Mucosa of descending colon (tissue), 3 donors: ENCODE measurements at regions not wholly inside any gene's neighbourhood (a gene's known extent, or its start where the extent isn't known, plus 50 kb on each side); places are given as distances from the start of the nearest gene placed in this dataset.

Source experiments
- ATAC-seq: fragments of 200-7000 bp; cut with Tn5 transposase; one replicate; pipeline ENCODE4 v1.9.1; 2020; ENCODE audit warnings: mild to moderate bottlenecking, moderate library complexity
- DNase-seq, 3 donors: peaks; one replicate each; pipeline ENCODE4 v3.0.0-alpha.2; 2020
- H3K36me3 ChIP-seq: fragments of 200-600 bp; one replicate; pipeline ENCODE4 v1.8.0; 2021; ENCODE audit warnings: low read depth, mild to moderate bottlenecking
- H3K4me1 ChIP-seq: fragments of 200-600 bp; one replicate; pipeline ENCODE4 v1.8.0; 2021; ENCODE audit warnings: low read depth, mild to moderate bottlenecking
- H3K4me3 ChIP-seq: fragments of 200-600 bp; one replicate; pipeline ENCODE4 v1.8.0; 2021; ENCODE audit warnings: mild to moderate bottlenecking
- H3K9me3 ChIP-seq: fragments of 200-600 bp; one replicate; pipeline ENCODE4 v1.8.0; 2021; ENCODE audit warnings: mild to moderate bottlenecking
- intact Hi-C, 2 donors: fragments of 100-400 bp; cut with DNase I in 1 of 2; cut with micrococcal nuclease in 1 of 2; formaldehyde crosslinking; loops; one replicate each; pipeline versions ENCODE4 v1.11.0 to v1.11.1; 2022; cut with DNase I, micrococcal nuclease
- TF ChIP-seq, protein P1 (sequence below): fragments of 200-600 bp; IDR thresholded peaks from one replicate; pipeline ENCODE4 v1.8.0; 2022; ENCODE audit warnings: antibody characterized with exemption, mild to moderate bottlenecking
- donor health status: DM: no; HTN: no; CAD: no; lungs with moderate emphysema.
- donor health status: DM: no; HTN: no; CAD: no.
- donor health status: DM: no; HTN: yes; CAD: no.

DNA sequence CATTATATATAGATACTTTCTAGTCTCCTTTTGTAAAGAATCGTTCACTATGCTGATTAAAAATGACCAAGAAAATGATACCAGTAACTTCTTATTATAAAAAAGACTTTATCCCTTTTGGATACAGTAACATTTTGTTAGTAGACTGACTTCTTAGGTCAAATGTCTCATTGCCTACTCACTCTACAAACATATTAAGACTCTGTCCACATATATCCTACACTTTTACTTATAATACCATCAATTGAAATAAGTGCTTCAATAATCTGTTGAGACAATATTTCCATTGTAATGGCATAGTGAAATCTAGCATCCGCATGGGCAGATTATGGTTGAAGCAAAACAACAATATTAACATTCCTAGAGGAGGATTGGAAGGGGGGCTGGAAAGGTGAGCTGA is 180.6 kb downstream of the ARL4A start:
- DNase-seq (no peak), ATAC-seq (no peak)
- Histone ChIP-seq H3K4me3 (no peak overlapping the region), H3K36me3 (no peaks in the 10 kb centered on the region), H3K9me3 (no peaks in the 10 kb centered on the region), H3K4me1 (no peaks in the 10 kb centered on the region)
- TF ChIP-seq, protein P1, sequence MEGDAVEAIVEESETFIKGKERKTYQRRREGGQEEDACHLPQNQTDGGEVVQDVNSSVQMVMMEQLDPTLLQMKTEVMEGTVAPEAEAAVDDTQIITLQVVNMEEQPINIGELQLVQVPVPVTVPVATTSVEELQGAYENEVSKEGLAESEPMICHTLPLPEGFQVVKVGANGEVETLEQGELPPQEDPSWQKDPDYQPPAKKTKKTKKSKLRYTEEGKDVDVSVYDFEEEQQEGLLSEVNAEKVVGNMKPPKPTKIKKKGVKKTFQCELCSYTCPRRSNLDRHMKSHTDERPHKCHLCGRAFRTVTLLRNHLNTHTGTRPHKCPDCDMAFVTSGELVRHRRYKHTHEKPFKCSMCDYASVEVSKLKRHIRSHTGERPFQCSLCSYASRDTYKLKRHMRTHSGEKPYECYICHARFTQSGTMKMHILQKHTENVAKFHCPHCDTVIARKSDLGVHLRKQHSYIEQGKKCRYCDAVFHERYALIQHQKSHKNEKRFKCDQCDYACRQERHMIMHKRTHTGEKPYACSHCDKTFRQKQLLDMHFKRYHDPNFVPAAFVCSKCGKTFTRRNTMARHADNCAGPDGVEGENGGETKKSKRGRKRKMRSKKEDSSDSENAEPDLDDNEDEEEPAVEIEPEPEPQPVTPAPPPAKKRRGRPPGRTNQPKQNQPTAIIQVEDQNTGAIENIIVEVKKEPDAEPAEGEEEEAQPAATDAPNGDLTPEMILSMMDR: no peak
- intact Hi-C loops: no loop called here

DNA sequence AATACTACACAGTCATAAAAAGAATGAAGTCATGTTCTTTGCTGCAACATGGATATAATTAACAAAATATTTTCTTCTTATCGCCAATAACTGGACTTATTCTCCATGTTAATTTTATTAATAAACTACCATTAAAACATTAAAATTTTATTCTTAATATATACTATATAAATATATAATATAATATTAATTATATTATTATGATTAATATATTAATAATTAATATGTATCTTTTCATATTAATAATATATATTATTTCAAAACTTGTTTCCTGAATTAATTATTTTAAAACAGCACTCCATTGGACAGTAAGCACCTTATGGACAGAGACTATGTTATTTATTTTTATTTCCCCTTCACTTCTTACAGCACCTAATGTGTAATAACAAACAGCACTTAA is 182.8 kb downstream of the ARL4A start:
- no peaks in the 10 kb centered on the region for H3K9me3 ChIP-seq
- intact Hi-C loops: no loop called here
- H3K4me1 ChIP-seq: peaks cover 8% of the 10 kb centered on the region
- TF ChIP-seq, protein P1: no peak
- no peak overlapping the region for H3K4me3 ChIP-seq
- DNase-seq (no peak), ATAC-seq (no peak)
- H3K36me3 ChIP-seq: no peaks in the 10 kb centered on the region

DNA sequence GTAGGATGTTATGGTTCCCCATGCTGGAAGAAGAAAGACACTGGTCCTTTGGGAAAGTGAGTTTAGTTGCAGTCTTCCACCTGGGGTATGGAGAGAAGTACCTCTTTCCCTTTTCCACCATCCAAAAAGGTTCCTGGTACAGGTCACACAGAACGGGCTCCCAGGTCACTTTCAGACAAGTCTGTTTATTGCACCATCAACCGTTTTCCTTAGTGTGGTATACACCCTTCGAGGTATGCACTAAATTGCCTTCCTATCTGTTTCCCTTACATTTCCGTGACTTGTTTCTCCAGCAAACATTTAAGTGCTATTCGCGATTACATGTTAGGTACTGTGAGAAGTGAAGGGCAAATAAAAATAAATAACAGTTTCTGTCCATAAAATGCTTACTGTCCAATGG is 185.1 kb downstream of the ARL4A start:
- DNase-seq: no peak
- Histone ChIP-seq H3K4me3 (no peak overlapping the region), H3K9me3 (no peaks in the 10 kb centered on the region), H3K4me1 (peaks cover 8% of the 10 kb centered on the region), H3K36me3 (no peaks in the 10 kb centered on the region)
- TF ChIP-seq, protein P1: no peak
- peak; percentile 86 for ATAC-seq
- intact Hi-C loops: no loop called here

DNA sequence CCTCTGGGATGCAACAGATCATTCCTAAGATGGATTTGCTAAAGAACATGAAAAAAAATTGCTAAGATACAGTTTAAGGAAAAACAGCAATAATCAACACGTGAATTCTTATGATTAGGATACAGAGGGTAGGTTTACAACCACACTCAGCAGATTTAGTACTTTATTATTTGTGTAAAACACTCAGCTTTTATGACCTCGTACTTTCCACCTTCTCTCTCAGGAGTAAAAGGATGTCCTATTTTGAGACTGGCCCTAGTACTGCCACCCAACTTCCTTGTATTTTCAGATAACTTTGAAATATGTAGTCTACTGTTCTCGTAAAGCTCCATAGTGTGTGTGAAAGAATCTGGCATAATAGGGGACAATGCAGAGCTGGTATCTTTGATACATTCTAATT is 186.1 kb downstream of the ARL4A start:
- Histone ChIP-seq H3K4me1 (peaks cover 8% of the 10 kb centered on the region), H3K36me3 (no peaks in the 10 kb centered on the region), H3K4me3 (no peak overlapping the region), H3K9me3 (no peaks in the 10 kb centered on the region)
- peak; percentile 67 for ATAC-seq
- TF ChIP-seq, protein P1: no peak
- no peak for DNase-seq
- intact Hi-C loops: no loop called here

DNA sequence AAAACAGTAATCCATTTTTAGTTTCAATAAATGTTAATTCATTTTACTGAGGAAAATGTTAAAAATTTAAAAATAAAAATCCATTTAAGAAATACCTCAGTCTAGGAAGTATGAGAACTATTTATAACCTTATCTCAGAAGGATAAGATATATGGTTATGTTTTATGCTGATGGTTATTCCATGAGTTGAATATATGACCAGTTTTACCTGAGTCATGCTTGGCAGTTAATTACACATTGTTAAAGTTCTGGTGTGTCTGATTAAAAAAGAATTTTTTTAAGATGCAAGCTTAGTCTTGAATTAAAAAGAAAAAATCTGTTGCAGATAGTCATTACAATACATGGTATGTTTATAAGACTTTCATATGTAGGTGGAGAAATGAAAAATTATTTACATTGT is 191.7 kb downstream of the ARL4A start:
- H3K9me3 ChIP-seq: no peaks in the 10 kb centered on the region
- intact Hi-C loops: no loop called here
- H3K4me1 ChIP-seq: no peaks in the 10 kb centered on the region
- TF ChIP-seq, protein P1: no peak
- H3K36me3 ChIP-seq: no peaks in the 10 kb centered on the region
- ATAC-seq (no peak), DNase-seq (no peak)
- no peak overlapping the region for H3K4me3 ChIP-seq

DNA sequence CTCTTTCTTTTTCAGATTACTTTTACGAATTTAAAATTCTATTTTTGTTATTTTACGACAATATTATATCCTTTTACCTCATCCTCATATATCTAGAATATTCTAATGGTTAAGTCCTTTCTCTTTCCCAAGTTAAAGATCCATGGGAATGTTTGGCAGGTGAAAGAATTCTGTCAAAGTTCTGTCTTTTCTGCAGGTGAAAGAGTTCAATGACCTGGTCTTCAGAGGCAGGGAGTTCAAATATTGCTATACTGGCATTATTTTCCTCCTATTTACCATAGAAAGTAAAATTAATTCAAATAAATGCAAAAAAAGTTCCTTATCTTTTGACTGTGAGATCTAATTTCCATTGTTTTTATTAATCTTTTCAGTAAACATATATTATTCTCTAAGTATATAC is 194.3 kb downstream of the ARL4A start:
- Histone ChIP-seq H3K4me3 (no peak overlapping the region), H3K9me3 (no peaks in the 10 kb centered on the region), H3K36me3 (no peaks in the 10 kb centered on the region), H3K4me1 (no peaks in the 10 kb centered on the region)
- intact Hi-C loops: no loop called here
- no peak for ATAC-seq
- TF ChIP-seq, protein P1: no peak
- DNase-seq: no peak
